COLO668 (cell line): ENCODE measurements at regions not wholly inside any gene's neighbourhood (a gene's known extent, or its start where the extent isn't known, plus 50 kb on each side); places are given as distances from the start of the nearest gene placed in this dataset.

Experiments
- DNase-seq: peaks from one replicate; lab custom pipeline; 2025; ENCODE audit not compliant: unreplicated experiment; lab: John Stamatoyannopoulos, UW

DNA sequence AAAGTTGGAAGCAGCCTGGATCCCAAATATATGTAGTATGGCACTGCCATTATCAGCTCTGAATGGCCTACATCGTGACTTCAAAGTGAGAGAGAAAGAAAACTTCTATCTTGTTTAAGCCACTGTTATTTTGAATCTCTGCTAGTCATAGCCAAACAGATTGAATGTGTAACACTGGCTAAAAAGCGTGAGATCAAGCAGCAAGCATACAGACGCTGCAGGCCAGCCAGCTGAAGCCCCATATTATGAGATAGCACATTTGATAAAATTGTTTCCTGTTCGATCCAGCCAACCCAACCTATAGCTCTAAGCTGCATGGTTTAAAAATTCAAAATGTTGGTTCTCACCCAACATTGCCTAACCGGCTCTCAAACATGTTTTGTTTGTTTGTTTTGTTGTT lies 95.0 kb downstream of the DUSP6 start:
- DNase-seq = no peak

DNA sequence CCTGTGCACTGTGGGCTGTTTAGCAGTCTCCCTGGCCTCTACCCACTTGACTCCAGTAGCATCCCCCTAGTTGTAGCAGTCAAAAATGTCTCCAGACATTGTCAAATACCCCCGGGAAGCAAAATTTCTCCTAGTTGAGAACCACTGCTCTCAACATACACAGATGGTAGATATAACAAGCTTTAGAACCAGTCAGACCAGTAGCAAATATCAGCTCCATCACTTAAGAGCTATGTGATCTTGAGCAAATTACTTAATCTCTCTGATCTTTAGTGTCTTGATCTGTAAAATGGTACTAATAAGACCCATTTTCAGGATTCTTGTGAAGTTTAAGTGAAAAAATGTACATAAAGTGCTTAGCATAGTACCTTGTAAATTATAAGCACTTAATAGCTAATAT lies 96.2 kb downstream of the DUSP6 start:
- no peak for DNase-seq

DNA sequence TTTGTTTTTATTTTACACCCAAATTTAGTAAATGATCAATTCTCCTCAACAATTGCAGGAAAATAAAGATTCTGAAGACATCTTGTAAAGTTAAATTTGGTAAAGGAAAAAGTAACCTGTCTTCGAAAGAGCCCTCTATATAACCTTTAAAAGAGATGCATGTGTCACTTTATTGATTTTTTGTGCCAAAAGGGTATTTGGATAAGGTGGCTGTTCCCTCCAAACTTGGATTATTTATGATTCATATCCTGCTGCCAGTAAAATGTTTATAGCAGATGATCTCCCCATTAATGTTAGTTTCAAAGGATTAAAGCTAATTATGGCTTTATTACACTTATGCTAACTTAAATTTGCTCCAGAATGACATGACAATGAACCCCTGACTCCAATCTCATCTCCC lies 98.8 kb downstream of the DUSP6 start:
- DNase-seq = no peak

DNA sequence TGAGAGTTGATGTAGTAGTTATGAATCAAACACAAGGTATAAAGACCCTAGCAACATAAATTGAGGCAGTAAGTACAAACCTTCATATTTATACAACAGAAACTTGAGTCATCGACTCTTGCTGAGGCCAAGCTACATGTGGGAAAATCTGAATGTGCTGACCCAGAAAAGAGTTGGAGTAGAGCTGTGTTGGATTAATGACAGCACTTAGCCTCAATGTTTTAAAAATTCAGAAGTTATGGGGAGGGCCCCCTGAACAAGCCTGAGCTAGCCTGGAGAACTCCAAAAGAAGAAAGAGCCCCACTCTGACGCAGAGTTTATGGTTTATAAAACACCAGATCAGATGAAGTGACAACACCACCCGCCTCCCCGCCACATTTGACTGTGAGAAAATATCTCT lies 100.0 kb downstream of the DUSP6 start:
- DNase-seq = no peak

- no peak for DNase-seq
These were observed 100.7 kb downstream of the DUSP6 start for GRCh38 chr12:89251342-89252271.

DNA sequence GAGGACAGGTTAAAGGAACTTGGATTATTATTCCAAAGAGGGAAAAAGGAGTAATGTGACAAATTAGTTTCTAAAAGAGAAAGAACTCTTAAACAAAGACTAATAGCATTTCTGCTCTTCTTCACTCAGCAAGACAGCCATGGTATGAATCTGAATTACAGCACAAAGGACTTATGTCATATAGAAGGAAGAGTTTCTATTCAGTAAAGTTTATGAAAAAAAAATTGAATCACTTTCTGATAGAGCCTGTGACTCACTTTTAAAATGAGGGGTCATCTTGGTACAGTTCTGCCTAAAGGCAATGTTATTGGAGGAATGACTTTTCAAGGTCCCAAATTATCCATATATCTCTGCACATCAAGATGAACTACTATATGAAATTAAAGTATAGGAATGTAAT lies 101.7 kb downstream of the DUSP6 start:
- DNase-seq = no peak

DNA sequence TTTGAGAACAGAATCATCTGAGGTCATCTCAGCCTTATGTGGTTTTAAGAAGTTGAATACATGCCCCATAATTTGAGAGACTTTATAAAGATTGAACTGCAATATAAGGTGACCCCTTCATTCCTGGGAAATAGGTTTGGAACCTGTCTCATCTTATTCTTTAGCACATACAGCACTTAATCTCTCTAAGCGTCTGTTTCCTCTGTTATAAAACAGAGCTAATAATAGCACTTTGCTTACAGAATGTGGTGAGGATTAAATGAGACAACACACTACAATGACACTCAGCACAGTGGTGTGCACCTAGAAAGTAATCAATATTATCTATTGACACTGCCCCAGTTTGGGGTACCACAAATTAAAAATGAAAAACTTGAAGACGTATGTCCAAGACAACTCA lies 102.1 kb downstream of the DUSP6 start:
- DNase-seq = no peak

DNA sequence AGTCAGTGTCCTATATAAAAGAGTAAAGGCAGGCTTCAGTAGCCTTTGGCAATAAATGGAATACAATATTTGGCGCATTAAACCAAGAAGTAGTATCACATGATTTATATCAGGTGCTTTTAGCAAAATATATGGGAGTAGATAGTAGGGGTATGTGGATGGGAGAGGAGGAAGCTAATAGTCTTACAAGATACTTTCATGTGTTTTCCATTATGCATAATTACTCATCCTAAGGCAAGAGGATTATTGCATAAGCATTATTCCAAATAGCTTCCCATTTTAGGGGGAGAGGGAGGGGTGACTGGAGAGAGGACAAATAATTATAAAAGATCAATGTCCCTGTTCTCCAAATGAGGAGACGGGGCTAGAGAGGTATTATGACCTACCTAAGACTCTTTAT lies 104.3 kb downstream of the DUSP6 start:
- DNase-seq = no peak

- peak; percentile 46 for DNase-seq
These were observed 104.8 kb downstream of the DUSP6 start for GRCh38 chr12:89247541-89247942.

- DNase-seq = no peak
These were observed 107.2 kb downstream of the DUSP6 start for GRCh38 chr12:89245090-89245489.

DNA sequence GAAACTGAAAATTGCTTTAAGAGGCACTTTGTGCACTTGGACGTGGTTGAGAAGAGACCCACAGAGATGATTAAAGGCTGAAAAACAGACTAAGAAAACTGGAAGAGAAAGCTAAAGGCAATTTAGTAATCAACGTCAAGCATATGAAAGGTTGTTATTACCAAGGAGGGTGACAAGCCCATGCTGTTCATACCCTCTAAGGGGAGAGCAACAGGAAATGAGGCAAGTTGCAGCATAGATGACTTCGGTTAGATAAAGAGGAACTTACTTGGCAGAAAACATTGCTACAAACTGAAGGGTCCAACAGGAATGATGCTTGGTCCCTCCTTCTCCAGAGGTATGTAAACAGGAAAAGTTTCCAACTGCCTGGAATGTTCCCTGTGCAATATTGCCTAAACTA lies 107.8 kb downstream of the DUSP6 start:
- DNase-seq = no peak

- no peak for DNase-seq
These were observed 108.5 kb downstream of the DUSP6 start for GRCh38 chr12:89243771-89244170.

DNA sequence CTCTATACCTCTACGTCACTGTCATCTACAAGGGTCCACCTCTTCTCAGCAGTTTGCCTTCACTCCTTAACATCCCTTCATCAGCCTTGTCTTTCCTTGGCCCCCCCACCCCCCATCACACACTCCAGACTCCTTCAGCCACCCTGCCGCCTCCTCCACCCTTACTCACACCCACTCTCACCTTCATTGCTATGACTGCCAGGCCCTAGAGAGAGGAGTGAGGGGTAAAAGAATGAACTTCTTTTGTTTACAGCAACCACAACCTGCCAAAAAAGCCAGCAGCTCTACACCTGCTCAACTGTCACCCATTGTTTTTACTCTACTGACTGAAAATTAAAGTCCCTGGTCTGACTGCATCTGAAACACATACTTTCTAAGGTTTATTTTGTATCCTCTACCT lies 112.8 kb downstream of the DUSP6 start:
- DNase-seq = peak; percentile 35

- no peak for DNase-seq
These were observed 113.7 kb downstream of the DUSP6 start for GRCh38 chr12:89238593-89238992.

GRCh38 chr12:89237763-89238162 lies 114.5 kb downstream of the DUSP6 start:
- no peak for DNase-seq

- DNase-seq = no peak
These were observed 115.4 kb downstream of the DUSP6 start for GRCh38 chr12:89236748-89237383.

- no peak for DNase-seq
These were observed 116.1 kb downstream of the DUSP6 start for GRCh38 chr12:89236237-89236636.

DNA sequence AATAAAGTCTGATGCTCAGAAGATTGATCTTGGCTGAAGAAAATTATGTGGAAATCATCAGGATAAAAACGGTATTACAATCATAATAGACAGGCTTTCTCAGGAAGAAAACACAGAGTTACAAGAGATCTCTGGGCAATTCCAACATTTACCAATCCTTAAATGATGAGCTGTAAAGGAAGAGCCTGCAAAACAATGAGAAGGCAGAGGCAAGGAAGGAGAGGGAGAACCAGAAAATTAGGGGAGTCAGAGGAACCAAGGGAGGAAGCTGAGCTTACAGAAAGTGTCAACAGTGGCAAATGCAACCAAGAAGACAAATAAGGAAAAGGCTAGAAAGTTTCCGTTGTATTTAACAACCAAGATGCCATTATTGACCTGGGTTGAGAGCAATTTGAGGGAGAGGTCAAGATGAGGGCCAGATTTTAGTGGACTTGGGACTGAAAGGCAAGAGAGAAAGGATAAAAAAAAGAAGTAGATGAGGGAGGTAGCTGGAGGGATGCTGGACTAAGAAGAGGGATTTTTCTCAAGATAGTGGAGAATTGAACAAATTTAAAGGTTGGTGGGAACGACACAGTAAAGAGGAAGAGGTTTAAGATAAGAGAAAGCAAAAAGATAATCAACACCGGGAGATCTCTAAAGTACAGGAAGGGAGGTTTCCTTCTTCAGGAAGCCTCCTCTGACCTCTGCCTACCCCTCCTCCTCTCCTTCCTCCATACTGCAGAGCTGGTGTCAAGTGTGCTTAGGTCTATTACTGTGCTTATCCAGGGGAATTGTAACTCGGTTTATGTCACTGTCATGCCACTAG lies 116.9 kb downstream of the DUSP6 start:
- DNase-seq = no peak

- no peak for DNase-seq
These were observed 117.8 kb downstream of the DUSP6 start for GRCh38 chr12:89234324-89235114.

GRCh38 chr12:89231686-89232085 lies 120.6 kb downstream of the DUSP6 start:
- no peak for DNase-seq
